SK-N-SH (cell line): ENCODE measurements at regions not wholly inside any gene's neighbourhood (a gene's known extent, or its start where the extent isn't known, plus 50 kb on each side); places are given as distances from the start of the nearest gene placed in this dataset.

Experiments used
- CTCF ChIA-PET: fragments of 300-600, 350-600 bp; formaldehyde crosslinking; extraction: SDS; loops from one replicate; lab custom pipeline; 2021; lab: Yijun Ruan, JAX
- POLR2A ChIA-PET: fragments of 350-600 bp; sonication (Branson Sonifier 250); formaldehyde crosslinking; extraction: SDS; loops from one replicate; lab custom pipeline; 2020; ENCODE audit warnings: antibody characterized with exemption, inconsistent platforms; lab: Yijun Ruan, JAX
- DNase-seq: peaks from one replicate; pipeline ENCODE4 v3.0.0; 2012
- H2AFZ ChIP-seq: fragments of 200-600 bp; sonication (generic); 2 replicates; pipeline ENCODE4 v1.8.1; 2016; ENCODE audit warnings: antibody characterized with exemption, mild to moderate bottlenecking, low read depth
- H3F3A ChIP-seq: fragments of 200-600 bp; sonication (generic); replicated peaks from 2 replicates; pipeline ENCODE3; 2016; ENCODE audit warnings: antibody characterized with exemption, mild to moderate bottlenecking; ENCODE audit not compliant: insufficient read depth
- H3K27ac ChIP-seq, 2 experiments: fragments of 200-500 bp in 1 of 2; fragments of 200-600 bp in 1 of 2; sonication (Bioruptor generic) in 1 of 2; sonication (generic), shearing (Covaris generic) in 1 of 2; 2 replicates each; pipeline versions ENCODE4 v1.5.1 to v1.6.1; 2014 to 2016; ENCODE audit warnings: low read depth in 2 of 2, inconsistent platforms in 1 of 2, low read length in 1 of 2, mild to moderate bottlenecking in 1 of 2, mixed read lengths in 1 of 2
- H3K27me3 ChIP-seq: fragments of 200-600 bp; sonication (generic), shearing (Covaris generic); 2 replicates; pipeline ENCODE4 v1.6.1; 2016; ENCODE audit warnings: mixed run types; ENCODE audit not compliant: insufficient read depth
- H3K36me3 ChIP-seq, 2 experiments: fragments of 200-500 bp in 1 of 2; fragments of 200-600 bp in 1 of 2; sonication (Bioruptor generic) in 1 of 2; sonication (generic) in 1 of 2; replicated peaks in 1 of 2; 2 replicates each; pipeline versions ENCODE3 to v1.5.1; 2014 to 2016; ENCODE audit warnings: low read length in 1 of 2, mild to moderate bottlenecking in 1 of 2; ENCODE audit not compliant: insufficient read depth in 2 of 2, control insufficient read depth in 1 of 2
- H3K4me1 ChIP-seq, 2 experiments: fragments of 200-500 bp in 1 of 2; fragments of 200-600 bp in 1 of 2; sonication (Bioruptor generic) in 1 of 2; sonication (generic), shearing (Covaris generic) in 1 of 2; 2 replicates each; pipeline versions ENCODE4 v1.5.1 to v1.6.1; 2014 to 2016; ENCODE audit warnings: low read depth in 1 of 2, low read length in 1 of 2, mixed run types in 1 of 2; ENCODE audit not compliant: insufficient read depth in 2 of 2, control insufficient read depth in 1 of 2
- H3K4me2 ChIP-seq: fragments of 200-600 bp; sonication (generic), shearing (Covaris generic); 2 replicates; pipeline ENCODE4 v1.6.1; 2017; ENCODE audit warnings: mixed run types
- H3K4me3 ChIP-seq, 2 experiments: fragments of 200-500 bp in 1 of 2; fragments of 200-600 bp in 1 of 2; sonication (Bioruptor generic) in 1 of 2; sonication (generic), shearing (Covaris generic) in 1 of 2; 2 replicates each; pipeline versions ENCODE4 v1.5.1 to v1.8.1; 2014 to 2016; ENCODE audit warnings: low read depth in 2 of 2, inconsistent platforms in 1 of 2, low read length in 1 of 2, mild to moderate bottlenecking in 1 of 2, mixed read lengths in 1 of 2, moderate library complexity in 1 of 2
- H3K79me2 ChIP-seq: fragments of 200-600 bp; sonication (generic); 2 replicates; pipeline ENCODE4 v1.8.1; 2017; ENCODE audit warnings: mild to moderate bottlenecking; ENCODE audit not compliant: insufficient read depth
- H3K9ac ChIP-seq: fragments of 200-600 bp; sonication (generic); 2 replicates; pipeline ENCODE4 v1.6.1; 2017; ENCODE audit warnings: mixed run types
- H3K9me2 ChIP-seq: fragments of 200-600 bp; sonication (generic); 2 replicates; pipeline ENCODE4 v1.6.1; 2017; ENCODE audit warnings: mixed run types
- H3K9me3 ChIP-seq: fragments of 200-600 bp; sonication (generic); 2 replicates; pipeline ENCODE4 v1.6.1; 2017; ENCODE audit warnings: mixed run types, mild to moderate bottlenecking, moderate library complexity
- H4K20me1 ChIP-seq: fragments of 200-600 bp; sonication (generic); 2 replicates; pipeline ENCODE4 v1.6.1; 2017; ENCODE audit warnings: mild to moderate bottlenecking, mixed run types; ENCODE audit not compliant: insufficient read depth
- ELF1 ChIP-seq: IDR thresholded peaks from 2 replicates; pipeline ENCODE4 v1.4.0; 2012
- EP300 ChIP-seq, 2 experiments: IDR thresholded peaks; 2 replicates each; pipeline versions ENCODE4 v1.4.0 to v1.6.1; 2012; ENCODE audit warnings: borderline replicate concordance in 1 of 2, low read depth in 1 of 2, low read length in 1 of 2
- FOSL2 ChIP-seq: IDR thresholded peaks from 2 replicates; pipeline ENCODE4 v1.4.0; 2012; ENCODE audit warnings: low read depth, mild to moderate bottlenecking, moderate library complexity, borderline replicate concordance
- FOXM1 ChIP-seq: IDR thresholded peaks from 2 replicates; pipeline ENCODE4 v1.4.0; 2012; ENCODE audit warnings: low read depth, mild to moderate bottlenecking
- GABPA ChIP-seq: IDR thresholded peaks from 2 replicates; pipeline ENCODE4 v1.4.0; 2012; ENCODE audit warnings: low read depth, mild to moderate bottlenecking
- GATA2 ChIP-seq: sonication (generic); formaldehyde crosslinking; IDR thresholded peaks from 2 replicates; pipeline ENCODE4 v1.5.0; 2020; ENCODE audit warnings: mild to moderate bottlenecking, missing genetic modification reagents
- IRF3 ChIP-seq: fragments of 150-350 bp; IDR thresholded peaks from 2 replicates; pipeline ENCODE4 v1.6.1; 2016; ENCODE audit warnings: mild to moderate bottlenecking, low read depth, low read length
- JUND ChIP-seq: IDR thresholded peaks from 2 replicates; pipeline ENCODE4 v1.4.0; 2012
- MXI1 ChIP-seq: IDR thresholded peaks from 2 replicates; pipeline ENCODE4 v1.6.1; 2012; ENCODE audit warnings: mild to moderate bottlenecking, low read depth, low read length, improper control_type of control experiment
- NFIC ChIP-seq: IDR thresholded peaks from 2 replicates; pipeline ENCODE4 v1.4.0; 2012; ENCODE audit warnings: borderline replicate concordance
- POLR2AphosphoS5 ChIP-seq: IDR thresholded peaks from 2 replicates; pipeline ENCODE4 v1.6.1; 2012; ENCODE audit warnings: low read depth, low read length
- RAD21 ChIP-seq: IDR thresholded peaks from 2 replicates; pipeline ENCODE4 v1.6.1; 2012; ENCODE audit warnings: mild to moderate bottlenecking, low read length
- SIN3A ChIP-seq: IDR thresholded peaks from 2 replicates; pipeline ENCODE4 v1.6.1; 2012; ENCODE audit warnings: low read depth, mild to moderate bottlenecking, low read length, moderate library complexity, borderline replicate concordance
- TCF12 ChIP-seq: IDR thresholded peaks from 2 replicates; pipeline ENCODE4 v1.4.0; 2012
- USF1 ChIP-seq: IDR thresholded peaks from 2 replicates; pipeline ENCODE4 v1.4.0; 2012; ENCODE audit warnings: low read depth, borderline replicate concordance
- YY1 ChIP-seq: IDR thresholded peaks from 2 replicates; pipeline ENCODE4 v1.4.0; 2012; ENCODE audit warnings: low read depth, mild to moderate bottlenecking
- WGBS: methylation state at CpG from one replicate; pipeline ENCODE4 v1.1.6; 2017; ENCODE audit warnings: low lambda C conversion rate; 5-methylcytosine and 5-hydroxymethylcytosine counted together

GRCh38 chr20:24376311-24377099 lies 92.9 kb upstream of the SYNDIG1 start:
- H3K4me3 ChIP-seq, result no peak overlapping the region

GRCh38 chr20:24373372-24373771 lies 96.1 kb upstream of the SYNDIG1 start:
- no peak for DNase-seq
- POLR2A ChIA-PET, result no interaction called here
- WGBS, result 24% methylated on average over 3 of the region's 3 CpGs

More at GRCh38 chr20:24376311-24377099, 92.9 kb upstream of the SYNDIG1 start:
- Histone ChIP-seq H3F3A (no peaks in the 10 kb centered on the region), H3K79me2 (no peaks in the 10 kb centered on the region), H3K36me3 (no peaks in the 10 kb centered on the region), H3K4me1 (no peaks in the 10 kb centered on the region; a peak in 1 of 4 replicates), H2AFZ (no peak overlapping the region), H3K9me2 (no peaks in the 10 kb centered on the region), H4K20me1 (no peaks in the 10 kb centered on the region), H3K4me2 (no peak overlapping the region), H3K27me3 (no peaks in the 10 kb centered on the region), H3K9ac (no peak overlapping the region), H3K27ac (no peak overlapping the region), H3K9me3 (no peaks in the 10 kb centered on the region)
- ChIA-PET POLR2A (no interaction called here), CTCF (no interaction called here)
- DNase-seq, result no peak
- TF ChIP-seq NFIC (no peak), YY1 (no peak), FOXM1 (no peak), MXI1 (no peak), SIN3A (no peak), TCF12 (no peak), JUND (no peak)
- WGBS, result 32% methylated on average over 2 of the region's 2 CpGs

More at GRCh38 chr20:24373372-24373771, 96.1 kb upstream of the SYNDIG1 start:
- Histone ChIP-seq H3K36me3 (no peaks in the 10 kb centered on the region), H3K27me3 (no peaks in the 10 kb centered on the region), H3K9me3 (no peaks in the 10 kb centered on the region), H3F3A (no peaks in the 10 kb centered on the region), H3K27ac (no peak overlapping the region), H4K20me1 (no peaks in the 10 kb centered on the region), H2AFZ (no peak overlapping the region), H3K4me3 (no peak overlapping the region), H3K4me1 (no peaks in the 10 kb centered on the region), H3K9ac (no peak overlapping the region), H3K4me2 (no peak overlapping the region), H3K79me2 (no peaks in the 10 kb centered on the region)
- CTCF ChIA-PET, result no interaction called here
- TF ChIP-seq POLR2AphosphoS5 (no peak), IRF3 (no peak), RAD21 (no peak), EP300 (IDR thresholded peaks at IDR 0.05; ENCODE audit: borderline replicate concordance in 1 of 2, low read depth in 1 of 2, low read length in 1 of 2) (no peak), GATA2 (CRISPR knock-in tag) (no peak), FOSL2 (no peak), GABPA (no peak), USF1 (no peak), ELF1 (no peak), TCF12 (no peak)
- TF ChIP-seq, all 33 proteins: peak for 0
- no peaks in the 10 kb centered on the region for H3K9me2 ChIP-seq
